Endothelial cell of umbilical vein (primary cell): ENCODE measurements at regions not wholly inside any gene's neighbourhood (a gene's known extent, or its start where the extent isn't known, plus 50 kb on each side); places are given as distances from the start of the nearest gene placed in this dataset.

Experiments used
- CTCF ChIP-seq, 2 donors: IDR thresholded peaks; 1 replicate in 1 of 2; 2 replicates in 1 of 2; pipeline ENCODE4 v1.5.1; 2011; ENCODE audit warnings: low read length in 2 of 2, mild to moderate bottlenecking in 2 of 2, moderate library complexity in 2 of 2, control low read depth in 1 of 2, inconsistent platforms in 1 of 2, low read depth in 1 of 2; ENCODE audit not compliant: insufficient read depth in 1 of 2; ENCODE audit errors: extremely low read depth in 1 of 2
- EZH2 ChIP-seq: IDR thresholded peaks from 2 replicates; pipeline ENCODE4 v1.6.1; 2012; ENCODE audit warnings: borderline replicate concordance, low read depth, mild to moderate bottlenecking, moderate library complexity, low read length, inconsistent platforms; ENCODE audit not compliant: severe bottlenecking
- GATA2 ChIP-seq: IDR thresholded peaks from 2 replicates; pipeline ENCODE4 v1.7.0; 2011; ENCODE audit warnings: low read depth, mild to moderate bottlenecking, moderate library complexity, mixed read lengths, low read length; ENCODE audit not compliant: insufficient read length, insufficient read depth
- JUN ChIP-seq: IDR thresholded peaks from 2 replicates; pipeline ENCODE4 v1.6.1; 2011; ENCODE audit warnings: borderline replicate concordance, low read depth; ENCODE audit not compliant: insufficient read length, insufficient read depth
- MAX ChIP-seq: IDR thresholded peaks from 2 replicates; pipeline ENCODE4 v1.6.1; 2011; ENCODE audit not compliant: insufficient read depth, insufficient read length
- MYC ChIP-seq: IDR thresholded peaks from one replicate; pipeline ENCODE4 v1.6.1; 2011; ENCODE audit warnings: mild to moderate bottlenecking, low read depth, low read length
- POLR2A ChIP-seq: IDR thresholded peaks from 2 replicates; pipeline ENCODE4 v1.6.1; 2012; ENCODE audit warnings: low read depth, mild to moderate bottlenecking, control low read depth, low read length
- POLR2AphosphoS5 ChIP-seq: IDR thresholded peaks from 2 replicates; pipeline ENCODE4 v1.6.1; 2012; ENCODE audit warnings: low read depth, mild to moderate bottlenecking, control low read depth, low read length, moderate library complexity; ENCODE audit not compliant: insufficient read depth

- no peak for TF ChIP-seq CTCF (IDR thresholded peaks at IDR 0.05; ENCODE audit: extremely low read depth in 1 of 2, insufficient read depth in 1 of 2, low read depth in 1 of 2, low read length in 2 of 2)
- TF ChIP-seq POLR2A = no peak
- TF ChIP-seq EZH2 = no peak
- no peak for TF ChIP-seq JUN
- TF ChIP-seq GATA2 = no peak
- TF ChIP-seq MYC = no peak
- TF ChIP-seq POLR2AphosphoS5 = no peak
- TF ChIP-seq MAX = no peak
These were observed 616.2 kb downstream of the EPM2A start for GRCh38 chr6:145119081-145119480.
